ENCODE measurements at regions not wholly inside any gene's neighbourhood (a gene's known extent, or its start where the extent isn't known, plus 50 kb on each side); places are given as distances from the start of the nearest gene placed in this dataset.
"Not testable (repeated sequence)": the region's sequence is repeated elsewhere in the genome, so short reads cannot be mapped to it uniquely, and the experiment has no call there.

DNA sequence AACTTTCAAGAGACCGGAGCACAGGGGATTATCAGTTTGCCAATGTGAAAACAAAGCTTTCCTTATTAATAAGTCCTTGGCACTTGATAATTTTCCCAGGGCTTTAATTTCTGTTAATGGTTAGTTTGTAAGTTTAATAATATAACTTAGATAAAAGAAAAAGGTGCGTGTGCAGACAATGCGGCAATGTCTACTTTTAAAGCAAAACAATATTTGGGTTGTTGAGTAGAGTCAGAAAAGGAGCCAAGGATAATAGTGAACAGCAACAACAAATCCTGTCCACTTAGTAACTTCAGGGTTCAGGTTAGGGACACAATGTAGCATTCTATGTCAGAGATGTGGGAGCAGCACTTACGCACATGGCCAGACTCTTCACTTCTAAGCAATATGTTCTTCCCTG lies 469.6 kb upstream of the NFIA start:
- H2AFZ ChIP-seq (ENCODE audit: low read length), result no peak overlapping the region
- no peaks in the 10 kb centered on the region for H3K36me3 ChIP-seq (ENCODE audit: insufficient read depth, low read length)
- no peak for DNase-seq (ENCODE audit: low spot score)
- no peak overlapping the region for H3K27ac ChIP-seq (ENCODE audit: low read depth, low read length, poor library complexity, severe bottlenecking)
- H3K79me2 ChIP-seq (ENCODE audit: insufficient read depth, low read depth, low read length), result no peaks in the 10 kb centered on the region
- no peaks in the 10 kb centered on the region for H3K4me1 ChIP-seq (ENCODE audit: insufficient read depth, low read length, poor library complexity, severe bottlenecking)
- TF ChIP-seq EZH2phosphoT487 (IDR thresholded peaks at IDR 0.05; ENCODE audit: borderline replicate concordance, low read depth, low read length), result no peak
- TF ChIP-seq, protein P1, sequence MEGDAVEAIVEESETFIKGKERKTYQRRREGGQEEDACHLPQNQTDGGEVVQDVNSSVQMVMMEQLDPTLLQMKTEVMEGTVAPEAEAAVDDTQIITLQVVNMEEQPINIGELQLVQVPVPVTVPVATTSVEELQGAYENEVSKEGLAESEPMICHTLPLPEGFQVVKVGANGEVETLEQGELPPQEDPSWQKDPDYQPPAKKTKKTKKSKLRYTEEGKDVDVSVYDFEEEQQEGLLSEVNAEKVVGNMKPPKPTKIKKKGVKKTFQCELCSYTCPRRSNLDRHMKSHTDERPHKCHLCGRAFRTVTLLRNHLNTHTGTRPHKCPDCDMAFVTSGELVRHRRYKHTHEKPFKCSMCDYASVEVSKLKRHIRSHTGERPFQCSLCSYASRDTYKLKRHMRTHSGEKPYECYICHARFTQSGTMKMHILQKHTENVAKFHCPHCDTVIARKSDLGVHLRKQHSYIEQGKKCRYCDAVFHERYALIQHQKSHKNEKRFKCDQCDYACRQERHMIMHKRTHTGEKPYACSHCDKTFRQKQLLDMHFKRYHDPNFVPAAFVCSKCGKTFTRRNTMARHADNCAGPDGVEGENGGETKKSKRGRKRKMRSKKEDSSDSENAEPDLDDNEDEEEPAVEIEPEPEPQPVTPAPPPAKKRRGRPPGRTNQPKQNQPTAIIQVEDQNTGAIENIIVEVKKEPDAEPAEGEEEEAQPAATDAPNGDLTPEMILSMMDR (conservative IDR thresholded peaks at IDR 0.05; ENCODE audit: low read length), result no peak
- no peaks in the 10 kb centered on the region for H4K20me1 ChIP-seq (ENCODE audit: insufficient read depth, low read length)
- H3K9me2 ChIP-seq (ENCODE audit: insufficient read depth, low read length), result no peaks in the 10 kb centered on the region
- no peaks in the 10 kb centered on the region for H3K9me3 ChIP-seq (ENCODE audit: low read length)
- CTCF ChIA-PET (ENCODE audit: unreplicated experiment), result no interaction called here
- POLR2A ChIA-PET, result no interaction called here
- no peak overlapping the region for H3K4me3 ChIP-seq (ENCODE audit: low read depth, low read length, poor library complexity, severe bottlenecking)
- no peak overlapping the region for H3K4me2 ChIP-seq (ENCODE audit: low read length)
- intact Hi-C loops (cut with micrococcal nuclease; ENCODE audit: unreplicated experiment), result no loop called here
- BruUV-seq (replicated peaks), result no TSS peak

DNA sequence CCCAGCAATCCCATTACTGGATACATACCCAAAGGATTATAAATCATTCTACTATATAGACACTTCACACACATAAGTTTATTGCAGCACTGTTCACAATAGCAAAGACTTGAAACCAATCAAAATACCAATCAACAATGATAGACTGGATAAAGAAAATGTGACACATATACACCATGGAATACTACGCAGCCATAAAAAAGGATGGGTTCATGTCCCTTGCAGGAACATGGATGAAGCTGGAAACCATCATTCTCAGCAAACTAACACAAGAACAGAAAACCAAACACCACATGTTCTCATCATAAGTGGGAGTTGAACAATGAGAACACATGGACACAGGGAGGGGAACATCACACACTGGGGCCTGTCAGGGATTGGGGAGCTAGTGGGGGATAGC lies 475.4 kb upstream of the NFIA start:
- H3K4me3 ChIP-seq (ENCODE audit: low read depth, low read length, poor library complexity, severe bottlenecking); H3K79me2 ChIP-seq (ENCODE audit: insufficient read depth, low read depth, low read length); CTCF ChIA-PET (ENCODE audit: unreplicated experiment); H3K4me1 ChIP-seq (ENCODE audit: insufficient read depth, low read length, poor library complexity, severe bottlenecking); DNase-seq (ENCODE audit: low spot score); H3K27ac ChIP-seq (ENCODE audit: low read depth, low read length, poor library complexity, severe bottlenecking); H3K9me3 ChIP-seq (ENCODE audit: low read length); H3K4me2 ChIP-seq (ENCODE audit: low read length); BruUV-seq (replicated peaks); H2AFZ ChIP-seq (ENCODE audit: low read length); H3K36me3 ChIP-seq (ENCODE audit: insufficient read depth, low read length); H3K9me2 ChIP-seq (ENCODE audit: insufficient read depth, low read length); H4K20me1 ChIP-seq (ENCODE audit: insufficient read depth, low read length); intact Hi-C loops (cut with micrococcal nuclease; ENCODE audit: unreplicated experiment): not testable (repeated sequence)
- POLR2A ChIA-PET, result interaction anchor here (0.6 kb wide), 1 partner anchor 10 kb away, joined by 3 read pairs; no protein-coding TSS in a partner anchor

DNA sequence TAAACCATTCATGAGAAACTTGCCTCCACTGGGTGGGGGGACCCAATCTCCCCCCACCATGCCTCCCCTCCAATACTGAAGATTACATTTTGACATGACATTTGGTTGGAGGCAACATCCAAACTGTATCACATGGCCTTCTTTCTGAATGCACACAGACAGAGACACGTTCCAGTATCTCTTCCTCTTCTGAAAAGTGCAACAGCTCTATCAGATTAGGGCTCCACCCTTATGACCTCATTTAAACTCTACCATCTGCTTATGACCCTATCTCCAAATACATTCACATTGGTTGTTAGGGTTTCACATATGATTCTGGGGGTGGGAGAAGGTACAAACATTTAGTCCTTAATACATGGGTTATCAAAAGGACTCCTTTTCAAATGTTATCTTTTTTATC lies 481.8 kb upstream of the NFIA start:
- H3K36me3 ChIP-seq (ENCODE audit: insufficient read depth, low read length), result no peaks in the 10 kb centered on the region
- H3K27ac ChIP-seq (ENCODE audit: low read depth, low read length, poor library complexity, severe bottlenecking), result no peak overlapping the region
- no peak overlapping the region for H3K4me3 ChIP-seq (ENCODE audit: low read depth, low read length, poor library complexity, severe bottlenecking)
- no peak overlapping the region for H3K4me2 ChIP-seq (ENCODE audit: low read length)
- TF ChIP-seq, protein P1 (conservative IDR thresholded peaks at IDR 0.05; ENCODE audit: low read length), result no peak
- TF ChIP-seq EZH2phosphoT487 (IDR thresholded peaks at IDR 0.05; ENCODE audit: borderline replicate concordance, low read depth, low read length), result no peak
- intact Hi-C loops (cut with micrococcal nuclease; ENCODE audit: unreplicated experiment), result no loop called here
- H2AFZ ChIP-seq (ENCODE audit: low read length), result no peak overlapping the region
- DNase-seq (ENCODE audit: low spot score), result no peak
- no peaks in the 10 kb centered on the region for H3K9me3 ChIP-seq (ENCODE audit: low read length)
- BruUV-seq (replicated peaks), result no TSS peak
- ChIA-PET POLR2A (no interaction called here), CTCF (ENCODE audit: unreplicated experiment) (no interaction called here)
- H3K4me1 ChIP-seq (ENCODE audit: insufficient read depth, low read length, poor library complexity, severe bottlenecking), result no peaks in the 10 kb centered on the region
- H4K20me1 ChIP-seq (ENCODE audit: insufficient read depth, low read length), result no peaks in the 10 kb centered on the region
- no peaks in the 10 kb centered on the region for H3K79me2 ChIP-seq (ENCODE audit: insufficient read depth, low read depth, low read length)
- H3K9me2 ChIP-seq (ENCODE audit: insufficient read depth, low read length), result no peaks in the 10 kb centered on the region

Measured in OCI-LY7 (cell line).